Muscle of arm (tissue), 1 donor: ENCODE measurements at regions not wholly inside any gene's neighbourhood (a gene's known extent, or its start where the extent isn't known, plus 50 kb on each side); places are given as distances from the start of the nearest gene placed in this dataset.
"Not testable (repeated sequence)": the region's sequence is repeated elsewhere in the genome, so short reads cannot be mapped to it uniquely, and the experiment has no call there.

Source experiments
- DNase-seq: peaks from one replicate; pipeline ENCODE4 v3.0.0-alpha.2; 2013

- not testable (repeated sequence) for DNase-seq
Measured at GRCh38 chr15:84547150-84547549, 53.7 kb upstream of the ZSCAN2 start.

DNA sequence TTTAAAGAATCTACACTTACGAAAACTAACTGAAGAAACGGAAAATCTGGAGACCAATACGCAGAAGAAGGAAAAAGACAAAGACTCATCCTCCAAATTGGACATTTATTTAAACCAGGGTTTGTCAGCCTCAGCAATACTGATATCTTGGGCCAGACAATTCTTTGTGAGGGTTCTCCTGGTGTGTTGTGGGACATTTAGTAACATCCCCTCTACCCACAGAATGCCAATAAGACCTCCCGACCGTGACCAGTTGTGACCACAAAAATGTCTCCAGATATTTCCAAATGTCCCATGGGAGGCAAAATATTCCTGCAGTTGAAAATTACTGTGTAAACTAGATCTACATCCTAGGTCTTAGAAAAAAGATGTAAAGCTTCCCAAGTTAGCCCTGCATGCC is 50.3 kb upstream of the ZSCAN2 start:
- not testable (repeated sequence) for DNase-seq
